Heart left ventricle (tissue), 13 donors: ENCODE measurements at regions not wholly inside any gene's neighbourhood (a gene's known extent, or its start where the extent isn't known, plus 50 kb on each side); places are given as distances from the start of the nearest gene placed in this dataset.

Experiments used
- POLR2A ChIP-seq, 2 donors: fragments of 450-650 bp; IDR thresholded peaks; one replicate each; pipeline ENCODE4 v1.6.1; 2017; ENCODE audit warnings: antibody characterized with exemption in 2 of 2, mild to moderate bottlenecking in 2 of 2, moderate library complexity in 2 of 2
- TF ChIP-seq, protein P1 (sequence below), 12 donors: fragments of 200-600 bp; sonication (generic) in 4 of 12; IDR thresholded peaks; one replicate each; pipeline versions ENCODE4 v1.5.0 to v1.8.0; 2018 to 2022; ENCODE audit warnings: antibody characterized with exemption in 12 of 12, mild to moderate bottlenecking in 5 of 12
- donor health status: ischemic (EF 13 %, LVEDD 7.1; RV severe dilation, severe dysfunction).
- donor health status: DM: no; HTN: yes; CAD: no.
- donor health status: DM: no; HTN: no; CAD: no.
- donor health status: ischemic (EF 25% LVEDD 6.9; RV normal size, moderate dysfunction).
- donor health status: ischemic (EF 25% LVEDD 5.7; RV mildly dilated, moderate dysfunction).
- donor health status: ischemic (EF 35%, LVEDD 5.7; RV mildly dilated, moderate dysfunction).
- donor health status: nonischemic (EF 11% LVEDD 7.7; RV severe dilation, severe dysfunction).
- donor health status: DM: yes; HTN: yes; CAD: no.
- donor health status: PGD.
- donor health status: ischemic (EF 29% LVEDD 5.4; RV normal size, mild dysfunction).
- donor health status: nonischemic (EF 23%, LVEDD 6.1; RV moderate dilation, normal function).

DNA sequence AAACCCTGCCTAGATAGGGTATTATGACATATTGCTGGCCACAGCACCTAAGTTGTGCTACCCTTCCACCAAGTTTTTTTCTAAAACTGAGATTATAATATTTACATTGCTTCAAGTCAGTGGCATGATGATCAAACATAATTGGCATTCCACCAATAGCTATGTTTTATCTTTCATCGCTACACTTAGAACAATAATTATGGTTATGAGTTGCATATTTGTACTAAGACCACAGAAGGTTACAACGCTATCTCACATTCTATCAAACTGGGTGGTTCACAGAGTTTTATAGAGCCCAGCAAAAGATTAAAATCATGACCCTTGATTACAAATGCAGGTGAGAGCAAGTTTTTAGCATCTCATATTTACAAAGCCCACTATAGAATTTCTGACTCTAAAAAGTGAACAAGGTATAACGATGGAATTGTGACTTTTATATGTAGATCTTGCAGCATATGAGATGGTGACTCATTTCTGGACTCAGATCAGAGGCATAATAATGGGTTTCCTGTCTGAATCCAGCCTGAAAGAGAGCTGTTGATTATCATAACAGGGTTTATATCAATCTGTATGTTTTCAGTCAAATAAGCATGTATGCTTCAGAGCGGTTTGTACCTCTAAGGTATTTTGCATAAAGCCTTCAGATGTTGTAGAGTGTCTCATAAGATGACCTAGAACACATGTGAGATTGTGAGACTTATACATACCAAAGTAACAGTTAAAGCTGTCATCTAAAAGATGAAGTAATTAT lies 847.2 kb upstream of the TSPY4 start:
- no peak for TF ChIP-seq POLR2A (IDR thresholded peaks at IDR 0.05)
- TF ChIP-seq, protein P1, sequence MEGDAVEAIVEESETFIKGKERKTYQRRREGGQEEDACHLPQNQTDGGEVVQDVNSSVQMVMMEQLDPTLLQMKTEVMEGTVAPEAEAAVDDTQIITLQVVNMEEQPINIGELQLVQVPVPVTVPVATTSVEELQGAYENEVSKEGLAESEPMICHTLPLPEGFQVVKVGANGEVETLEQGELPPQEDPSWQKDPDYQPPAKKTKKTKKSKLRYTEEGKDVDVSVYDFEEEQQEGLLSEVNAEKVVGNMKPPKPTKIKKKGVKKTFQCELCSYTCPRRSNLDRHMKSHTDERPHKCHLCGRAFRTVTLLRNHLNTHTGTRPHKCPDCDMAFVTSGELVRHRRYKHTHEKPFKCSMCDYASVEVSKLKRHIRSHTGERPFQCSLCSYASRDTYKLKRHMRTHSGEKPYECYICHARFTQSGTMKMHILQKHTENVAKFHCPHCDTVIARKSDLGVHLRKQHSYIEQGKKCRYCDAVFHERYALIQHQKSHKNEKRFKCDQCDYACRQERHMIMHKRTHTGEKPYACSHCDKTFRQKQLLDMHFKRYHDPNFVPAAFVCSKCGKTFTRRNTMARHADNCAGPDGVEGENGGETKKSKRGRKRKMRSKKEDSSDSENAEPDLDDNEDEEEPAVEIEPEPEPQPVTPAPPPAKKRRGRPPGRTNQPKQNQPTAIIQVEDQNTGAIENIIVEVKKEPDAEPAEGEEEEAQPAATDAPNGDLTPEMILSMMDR (IDR thresholded peaks at IDR 0.05): no peak
